ENCODE measurements at regions not wholly inside any gene's neighbourhood (a gene's known extent, or its start where the extent isn't known, plus 50 kb on each side); places are given as distances from the start of the nearest gene placed in this dataset.

GRCh38 chr2:188045016-188045415 lies 246.7 kb upstream of the GULP1 start:
- Histone ChIP-seq H3K4me1 (no peaks in the 10 kb centered on the region), H3K36me3 (ENCODE audit: low read depth, missing control alignments) (no peaks in the 10 kb centered on the region), H3K4me3 (no peak overlapping the region), H3K27me3 (no peaks in the 10 kb centered on the region), H3K27ac (no peak overlapping the region), H3K9me3 (no peaks in the 10 kb centered on the region)
- intact Hi-C loops (cut with DNase I; ENCODE audit: low total_unique reads), result no loop called here
- TF ChIP-seq POLR2A (IDR thresholded peaks at IDR 0.05) (no peak), CTCF (IDR thresholded peaks at IDR 0.05) (no peak)
- DNase-seq, result no peak

GRCh38 chr2:188046437-188046836 lies 245.2 kb upstream of the GULP1 start:
- no peak for TF ChIP-seq CTCF (IDR thresholded peaks at IDR 0.05)
- TF ChIP-seq POLR2A (IDR thresholded peaks at IDR 0.05), result no peak
- Histone ChIP-seq H3K4me3 (no peak overlapping the region), H3K9me3 (no peaks in the 10 kb centered on the region), H3K27me3 (no peaks in the 10 kb centered on the region), H3K4me1 (no peaks in the 10 kb centered on the region), H3K36me3 (ENCODE audit: low read depth, missing control alignments) (no peaks in the 10 kb centered on the region), H3K27ac (no peak overlapping the region)
- no peak for DNase-seq
- WGBS, 2 donors, result 74 to 78% methylated on average over 3 of the region's 3 CpGs
- intact Hi-C loops (cut with DNase I; ENCODE audit: low total_unique reads), result no loop called here

DNA sequence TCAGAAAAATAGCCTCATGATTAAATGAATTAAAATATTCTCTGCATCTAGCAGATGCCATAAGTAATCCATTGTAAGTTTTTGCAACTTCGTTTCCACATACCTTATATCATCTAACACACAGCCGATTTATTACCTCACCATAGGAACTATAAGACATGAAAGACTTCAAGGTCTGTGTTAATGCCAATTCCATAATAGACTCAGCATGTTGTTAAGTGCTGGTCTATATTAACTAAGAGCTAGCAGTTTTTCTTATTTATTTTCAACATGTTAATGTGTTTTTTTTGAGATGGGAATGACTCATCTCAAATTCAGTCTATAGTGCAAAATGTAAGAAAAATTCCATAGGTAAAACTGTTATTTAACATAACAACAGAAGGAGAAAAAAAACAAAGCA lies 243.9 kb upstream of the GULP1 start:
- WGBS, 2 donors, result 70 to 86% methylated on average over 2 of the region's 2 CpGs
- Histone ChIP-seq H3K4me3 (no peak overlapping the region), H3K27ac (no peak overlapping the region), H3K36me3 (ENCODE audit: low read depth, missing control alignments) (no peaks in the 10 kb centered on the region), H3K9me3 (no peaks in the 10 kb centered on the region), H3K4me1 (no peaks in the 10 kb centered on the region), H3K27me3 (no peaks in the 10 kb centered on the region)
- DNase-seq, result no peak
- TF ChIP-seq CTCF (IDR thresholded peaks at IDR 0.05) (no peak), POLR2A (IDR thresholded peaks at IDR 0.05) (no peak)
- intact Hi-C loops (cut with DNase I; ENCODE audit: low total_unique reads), result no loop called here

DNA sequence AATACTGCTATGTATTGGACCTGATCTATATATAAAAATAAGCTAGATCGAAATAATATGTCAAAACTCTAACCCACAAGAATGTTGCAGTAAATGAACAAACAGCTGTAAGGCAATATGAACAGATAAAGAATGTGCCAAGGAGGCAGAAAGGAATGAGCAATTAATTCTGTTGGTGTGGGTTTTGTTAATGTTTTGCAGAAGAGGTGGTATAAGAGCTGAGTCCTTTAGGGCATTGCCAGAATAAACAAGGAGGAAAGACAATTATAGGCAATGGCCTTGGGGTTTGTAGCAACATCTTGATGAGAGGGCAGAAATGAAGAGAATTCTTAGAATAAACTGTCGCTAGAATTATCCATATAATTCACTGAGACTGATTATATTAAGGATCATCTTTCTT lies 240.9 kb upstream of the GULP1 start:
- TF ChIP-seq POLR2A (IDR thresholded peaks at IDR 0.05) (no peak), CTCF (IDR thresholded peaks at IDR 0.05) (no peak)
- H3K27ac ChIP-seq, result no peak overlapping the region
- no peak overlapping the region for H3K4me3 ChIP-seq
- H3K4me1 ChIP-seq, result no peaks in the 10 kb centered on the region
- H3K36me3 ChIP-seq (ENCODE audit: low read depth, missing control alignments), result no peaks in the 10 kb centered on the region
- WGBS, 2 donors, result 37 to 41% methylated on average over 2 of the region's 2 CpGs
- intact Hi-C loops (cut with DNase I; ENCODE audit: low total_unique reads), result no loop called here
- H3K9me3 ChIP-seq, result no peaks in the 10 kb centered on the region
- H3K27me3 ChIP-seq, result no peaks in the 10 kb centered on the region
- DNase-seq, result no peak

- H3K4me1 ChIP-seq, result no peaks in the 10 kb centered on the region
- H3K36me3 ChIP-seq (ENCODE audit: low read depth, missing control alignments), result no peaks in the 10 kb centered on the region
- 93 to 96% methylated on average over 1 of the region's 1 CpG for WGBS, 2 donors
- H3K27ac ChIP-seq, result no peak overlapping the region
- no peaks in the 10 kb centered on the region for H3K9me3 ChIP-seq
- no peaks in the 10 kb centered on the region for H3K27me3 ChIP-seq
- H3K4me3 ChIP-seq, result no peak overlapping the region
- no peak for TF ChIP-seq POLR2A (IDR thresholded peaks at IDR 0.05)
- no peak for TF ChIP-seq CTCF (IDR thresholded peaks at IDR 0.05)
- intact Hi-C loops (cut with DNase I; ENCODE audit: low total_unique reads), result no loop called here
- no peak for DNase-seq
Observed at GRCh38 chr2:188051706-188052105, 240.0 kb upstream of the GULP1 start.

Measured in testis (tissue), 2 donors.